Erythroblast (primary cell): ENCODE measurements at regions not wholly inside any gene's neighbourhood (a gene's known extent, or its start where the extent isn't known, plus 50 kb on each side); places are given as distances from the start of the nearest gene placed in this dataset.

Experiments used
- GATA1 ChIP-seq: IDR thresholded peaks from 2 replicates; pipeline ENCODE4 v1.6.1; 2011; ENCODE audit warnings: low read depth, mild to moderate bottlenecking, control low read depth, low read length, moderate library complexity
- POLR2A ChIP-seq: IDR thresholded peaks from 2 replicates; pipeline ENCODE4 v1.6.1; 2011; ENCODE audit warnings: mild to moderate bottlenecking, low read length

- TF ChIP-seq POLR2A, result no peak
- TF ChIP-seq GATA1, result no peak
Observed at GRCh38 chr6:140153703-140154102, 779.3 kb upstream of the CITED2 start.
